Type B pancreatic cell (in vitro differentiated cells): ENCODE measurements at regions not wholly inside any gene's neighbourhood (a gene's known extent, or its start where the extent isn't known, plus 50 kb on each side); places are given as distances from the start of the nearest gene placed in this dataset.

Experiments used
- DNase-seq: peaks from one replicate; pipeline ENCODE4 v3.0.0; 2021; ENCODE audit warnings: mixed read lengths; ENCODE audit not compliant: unreplicated experiment; ENCODE audit errors: extremely low spot score
- H3K27ac Mint-ChIP-seq: 2 replicates; pipeline ENCODE4 v1.8.0; 2021; ENCODE audit warnings: mild to moderate bottlenecking, mixed read lengths
- H3K27me3 Mint-ChIP-seq: 2 replicates; pipeline ENCODE4 v1.8.0; 2021; ENCODE audit warnings: mixed read lengths
- H3K36me3 Mint-ChIP-seq: 2 replicates; pipeline ENCODE4 v1.8.0; 2021; ENCODE audit warnings: mixed read lengths
- H3K4me1 Mint-ChIP-seq: one replicate; pipeline ENCODE4 v1.8.0; 2021; ENCODE audit warnings: mixed read lengths; ENCODE audit not compliant: unreplicated experiment
- H3K4me3 Mint-ChIP-seq: 2 replicates; pipeline ENCODE4 v1.8.0; 2021; ENCODE audit warnings: mild to moderate bottlenecking, mixed read lengths
- H3K9me3 Mint-ChIP-seq: 2 replicates; pipeline ENCODE4 v1.8.0; 2021; ENCODE audit warnings: mixed read lengths
- CTCF ChIP-seq: fragments of 200-600 bp; sonication (generic); conservative IDR thresholded peaks from 2 replicates; pipeline ENCODE4 v1.5.0; 2021; ENCODE audit warnings: antibody characterized with exemption, mild to moderate bottlenecking

- H3K4me1 Mint-ChIP-seq, result no peaks in the 10 kb centered on the region
- no peak for DNase-seq
- no peak overlapping the region for H3K27ac Mint-ChIP-seq
- no peak overlapping the region for H3K4me3 Mint-ChIP-seq
- peaks cover 10% of the 10 kb centered on the region for H3K9me3 Mint-ChIP-seq
- no peaks in the 10 kb centered on the region for H3K36me3 Mint-ChIP-seq
- no peak for TF ChIP-seq CTCF
- H3K27me3 Mint-ChIP-seq, result no peaks in the 10 kb centered on the region
Measured at GRCh38 chr3:81922404-81922803, 161.0 kb upstream of the GBE1 start.

DNA sequence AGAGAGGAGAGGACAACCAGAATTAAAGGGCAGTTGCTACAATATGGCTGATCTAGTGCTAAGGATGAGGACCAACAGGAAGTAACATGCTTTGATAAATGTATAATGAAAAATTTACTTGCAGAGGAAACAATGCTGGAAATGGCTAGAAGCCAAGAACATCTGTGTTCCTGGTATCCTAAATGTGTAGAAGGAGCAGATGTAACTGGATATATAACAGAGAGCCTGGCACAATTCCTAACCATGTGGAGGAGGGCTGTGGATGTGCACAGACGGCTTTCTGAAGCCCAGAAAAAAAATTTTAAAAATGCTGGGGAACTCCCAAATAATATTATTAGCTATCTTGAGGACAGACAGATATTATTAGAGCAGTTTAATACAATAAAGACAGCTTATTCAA, 159.4 kb upstream of the GBE1 start:
- Mint-ChIP-seq H3K4me3 (no peak overlapping the region), H3K9me3 (peaks cover 6% of the 10 kb centered on the region), H3K4me1 (no peaks in the 10 kb centered on the region), H3K36me3 (no peaks in the 10 kb centered on the region), H3K27ac (no peak overlapping the region), H3K27me3 (no peaks in the 10 kb centered on the region)
- no peak for TF ChIP-seq CTCF
- DNase-seq, result no peak

DNA sequence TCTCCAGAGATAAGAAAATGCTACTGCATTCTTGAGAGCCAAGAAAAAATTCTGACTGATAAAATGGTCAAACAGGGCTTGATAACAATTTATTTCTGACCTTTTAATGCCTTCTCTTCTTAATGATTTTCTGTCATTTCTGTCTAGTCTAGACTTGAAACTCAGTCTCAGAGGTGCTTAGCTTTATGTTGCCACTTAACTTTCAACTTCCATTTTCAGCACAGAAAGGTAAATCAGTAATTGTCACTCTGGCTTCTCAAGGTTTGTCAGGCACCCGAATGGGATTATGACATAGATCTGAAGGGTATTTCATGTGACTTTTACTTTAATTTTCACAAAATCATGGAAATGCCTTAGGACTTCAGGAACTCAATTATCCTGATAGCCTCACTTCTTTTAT, 155.4 kb upstream of the GBE1 start:
- Mint-ChIP-seq H3K9me3 (peaks cover 4% of the 10 kb centered on the region), H3K4me3 (no peak overlapping the region), H3K27me3 (no peaks in the 10 kb centered on the region), H3K27ac (no peak overlapping the region), H3K4me1 (no peaks in the 10 kb centered on the region), H3K36me3 (no peaks in the 10 kb centered on the region)
- DNase-seq, result no peak
- TF ChIP-seq CTCF, result no peak

DNA sequence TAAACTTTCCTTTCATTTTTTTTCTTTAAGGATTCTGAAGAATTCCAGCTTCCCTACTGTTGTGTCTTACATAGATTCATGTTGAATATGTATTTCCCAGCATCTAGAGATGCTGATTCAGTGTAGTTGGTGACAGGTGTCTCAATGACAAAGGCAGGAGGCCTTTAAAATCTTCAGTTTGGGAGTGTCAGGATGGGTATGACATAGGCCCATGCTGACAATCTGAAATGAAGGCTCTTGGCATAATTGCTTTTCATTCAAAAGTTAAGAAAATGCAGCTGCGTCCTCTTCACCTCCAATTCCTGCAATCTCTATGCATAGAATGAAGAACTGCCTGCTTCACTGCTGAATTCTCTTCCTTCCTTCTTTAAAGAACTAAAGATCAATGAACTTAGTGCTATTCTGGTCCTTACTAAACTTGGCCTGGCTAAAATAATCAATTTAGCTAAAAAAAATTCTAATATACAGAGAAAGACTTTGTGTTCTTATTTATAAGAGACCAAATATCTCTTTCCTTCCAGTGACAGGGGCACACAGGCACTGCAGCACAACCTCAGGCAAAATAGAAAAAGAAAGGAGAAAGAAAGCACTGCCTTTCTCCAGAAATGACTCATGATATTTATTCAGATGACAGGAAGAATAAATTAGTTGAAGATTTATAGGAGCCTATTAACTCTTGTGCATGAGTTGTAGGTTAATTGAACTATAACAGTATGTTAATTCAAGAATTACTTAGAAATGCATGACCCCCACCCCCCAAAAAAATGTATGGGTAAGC, 152.6 kb upstream of the GBE1 start:
- Mint-ChIP-seq H3K27ac (no peak overlapping the region), H3K27me3 (no peaks in the 10 kb centered on the region), H3K36me3 (no peaks in the 10 kb centered on the region), H3K4me3 (no peak overlapping the region), H3K9me3 (peaks cover 4% of the 10 kb centered on the region), H3K4me1 (no peaks in the 10 kb centered on the region)
- DNase-seq, result no peak
- TF ChIP-seq CTCF, result no peak

- H3K27me3 Mint-ChIP-seq, result no peaks in the 10 kb centered on the region
- no peaks in the 10 kb centered on the region for H3K36me3 Mint-ChIP-seq
- no peak overlapping the region for H3K4me3 Mint-ChIP-seq
- TF ChIP-seq CTCF, result no peak
- peaks cover 4% of the 10 kb centered on the region for H3K9me3 Mint-ChIP-seq
- no peak overlapping the region for H3K27ac Mint-ChIP-seq
- H3K4me1 Mint-ChIP-seq, result no peaks in the 10 kb centered on the region
- DNase-seq, result no peak
Measured at GRCh38 chr3:81911221-81911620, 149.8 kb upstream of the GBE1 start.
